Calu3 (cell line): ENCODE measurements at regions not wholly inside any gene's neighbourhood (a gene's known extent, or its start where the extent isn't known, plus 50 kb on each side); places are given as distances from the start of the nearest gene placed in this dataset.

Source experiments
- BruUV-seq: library from RNA; stranded (reverse); fragments of 400-500 nt; replicated peaks from 2 replicates; lab custom pipeline; 2021; lab: Mats Ljungman, UMichigan
- CTCF ChIA-PET: fragments of 300-600 bp; sonication (Branson Sonifier 250); formaldehyde crosslinking; loops from one replicate; lab custom pipeline; 2022; ENCODE audit warnings: antibody characterized with exemption; lab: Charles Lee
- DNase-seq: peaks from one replicate; pipeline ENCODE4 v3.0.0; 2022
- H3K27ac Mint-ChIP-seq: one replicate; pipeline ENCODE4 v1.8.0; 2022; ENCODE audit warnings: mixed read lengths; ENCODE audit not compliant: unreplicated experiment
- H3K27me3 Mint-ChIP-seq: one replicate; pipeline ENCODE4 v1.8.0; 2022; ENCODE audit warnings: mixed read lengths; ENCODE audit not compliant: unreplicated experiment
- H3K36me3 Mint-ChIP-seq: one replicate; pipeline ENCODE4 v1.8.0; 2022; ENCODE audit warnings: mild to moderate bottlenecking, moderate library complexity, mixed read lengths; ENCODE audit not compliant: insufficient read depth, unreplicated experiment
- H3K4me1 Mint-ChIP-seq: one replicate; pipeline ENCODE4 v1.8.0; 2022; ENCODE audit warnings: mild to moderate bottlenecking, low read depth, mixed read lengths; ENCODE audit not compliant: unreplicated experiment
- H3K4me3 Mint-ChIP-seq: one replicate; pipeline ENCODE4 v1.8.0; 2022; ENCODE audit warnings: mild to moderate bottlenecking, low read depth, moderate library complexity, mixed read lengths; ENCODE audit not compliant: unreplicated experiment
- H3K9me3 Mint-ChIP-seq: one replicate; pipeline ENCODE4 v1.8.0; 2022; ENCODE audit warnings: low read depth, mixed read lengths; ENCODE audit not compliant: unreplicated experiment
- CTCF ChIP-seq: fragments of 200-600 bp; IDR thresholded peaks from one replicate; pipeline ENCODE4 v1.8.0; 2022; ENCODE audit warnings: antibody characterized with exemption; ENCODE audit not compliant: unreplicated experiment
- intact Hi-C: fragments of 100-400 bp; cut with micrococcal nuclease; formaldehyde crosslinking; loops from one replicate; pipeline ENCODE4 v1.10.0; 2022; ENCODE audit not compliant: unreplicated experiment

- TF ChIP-seq CTCF, result no peak
- no peaks in the 10 kb centered on the region for H3K36me3 Mint-ChIP-seq
- peaks cover 3% of the 10 kb centered on the region for H3K9me3 Mint-ChIP-seq
- CTCF ChIA-PET, result interaction anchor here (0.8 to 1.8 kb wide), 2 partner anchors 15 to 560 kb away, joined by 3 to 5 read pairs; no protein-coding TSS in a partner anchor
- no TSS peak for BruUV-seq
- no peak overlapping the region for H3K4me3 Mint-ChIP-seq
- intact Hi-C loops, result no loop called here
- no peak for DNase-seq
- peaks cover 14% of the 10 kb centered on the region for H3K4me1 Mint-ChIP-seq
- no peaks in the 10 kb centered on the region for H3K27me3 Mint-ChIP-seq
- no peak overlapping the region for H3K27ac Mint-ChIP-seq
Measured at GRCh38 chr13:30147421-30147820, 159.9 kb downstream of the KATNAL1 start.

GRCh38 chr13:30147015-30147414 lies 160.3 kb downstream of the KATNAL1 start:
- no TSS peak for BruUV-seq
- DNase-seq, result no peak
- TF ChIP-seq CTCF, result no peak
- H3K36me3 Mint-ChIP-seq, result no peaks in the 10 kb centered on the region
- peaks cover 17% of the 10 kb centered on the region for H3K4me1 Mint-ChIP-seq
- peaks cover 3% of the 10 kb centered on the region for H3K9me3 Mint-ChIP-seq
- intact Hi-C loops, result no loop called here
- CTCF ChIA-PET, result interaction anchor here (0.8 to 1.8 kb wide), 2 partner anchors 15 to 560 kb away, joined by 3 to 5 read pairs; no protein-coding TSS in a partner anchor
- no peak overlapping the region for H3K27ac Mint-ChIP-seq
- H3K27me3 Mint-ChIP-seq, result no peaks in the 10 kb centered on the region
- H3K4me3 Mint-ChIP-seq, result no peak overlapping the region

- H3K4me3 Mint-ChIP-seq, result no peak overlapping the region
- no peak for DNase-seq
- H3K36me3 Mint-ChIP-seq, result no peaks in the 10 kb centered on the region
- TF ChIP-seq CTCF, result no peak
- no peak overlapping the region for H3K27ac Mint-ChIP-seq
- no TSS peak for BruUV-seq
- no peaks in the 10 kb centered on the region for H3K27me3 Mint-ChIP-seq
- H3K4me1 Mint-ChIP-seq, result peaks cover 17% of the 10 kb centered on the region
- H3K9me3 Mint-ChIP-seq, result peaks cover 3% of the 10 kb centered on the region
- intact Hi-C loops, result no loop called here
- CTCF ChIA-PET, result interaction anchor here (0.7 to 1.8 kb wide), 2 partner anchors 13 to 974 kb away, joined by 4 to 5 read pairs; no protein-coding TSS in a partner anchor
Measured at GRCh38 chr13:30145709-30146367, 161.5 kb downstream of the KATNAL1 start.

- no peak overlapping the region for H3K27ac Mint-ChIP-seq
- DNase-seq, result no peak
- CTCF ChIA-PET, result no interaction called here
Measured at GRCh38 chr13:30143666-30144400, 163.5 kb downstream of the KATNAL1 start.

More at GRCh38 chr13:30143666-30144400, 163.5 kb downstream of the KATNAL1 start:
- no peak for TF ChIP-seq CTCF
- Mint-ChIP-seq H3K4me3 (no peak overlapping the region), H3K36me3 (no peaks in the 10 kb centered on the region), H3K27me3 (no peaks in the 10 kb centered on the region), H3K9me3 (peaks cover 3% of the 10 kb centered on the region), H3K4me1 (peaks cover 17% of the 10 kb centered on the region)
- no TSS peak for BruUV-seq
- intact Hi-C loops, result no loop called here
